ENCODE measurements at regions not wholly inside any gene's neighbourhood (a gene's known extent, or its start where the extent isn't known, plus 50 kb on each side); places are given as distances from the start of the nearest gene placed in this dataset.

GRCh38 chr9:78405461-78405860 is 108.5 kb downstream of the PSAT1 start:
- no peak overlapping the region for H3K9ac ChIP-seq
- H3F3A ChIP-seq (ENCODE audit: insufficient read depth) = no peaks in the 10 kb centered on the region
- no peaks in the 10 kb centered on the region for H3K79me2 ChIP-seq (ENCODE audit: insufficient read depth)
- H3K27ac ChIP-seq = no peak overlapping the region
- H2AFZ ChIP-seq = no peak overlapping the region
- no peaks in the 10 kb centered on the region for H3K9me2 ChIP-seq (ENCODE audit: insufficient read depth)
- no peaks in the 10 kb centered on the region for H4K20me1 ChIP-seq (ENCODE audit: insufficient read depth)
- H3K4me3 ChIP-seq = no peak overlapping the region
- H3K4me1 ChIP-seq (ENCODE audit: insufficient read depth) = no peaks in the 10 kb centered on the region
- in situ Hi-C loops (cut with MboI) = loop anchor here (25.0 kb wide), 1 partner anchor 107 kb away; no protein-coding TSS in a partner anchor
- no peak for DNase-seq
- H3K27me3 ChIP-seq (replicated peaks; ENCODE audit: insufficient read depth) = peaks cover 26% of the 10 kb centered on the region
- H3K9me3 ChIP-seq (ENCODE audit: low read depth) = no peaks in the 10 kb centered on the region
- no peak overlapping the region for H3K4me2 ChIP-seq (ENCODE audit: unreplicated experiment)
- TF ChIP-seq EZH2 (IDR thresholded peaks at IDR 0.05; ENCODE audit: insufficient read depth, poor library complexity, severe bottlenecking) = no peak
- no peak for TF ChIP-seq EZH2phosphoT487 (IDR thresholded peaks at IDR 0.05; ENCODE audit: insufficient read depth, low read depth)
- no peaks in the 10 kb centered on the region for H3K36me3 ChIP-seq (ENCODE audit: low read depth)
- WGBS, 2 experiments (ENCODE audit: low coverage in 1 of 2, low lambda C conversion rate in 2 of 2, missing lambda C conversion rate in 2 of 2) = 28 to 29% methylated on average over 3 of the region's 3 CpGs

- Histone ChIP-seq H3K9ac (no peak overlapping the region), H3K9me3 (ENCODE audit: low read depth) (no peaks in the 10 kb centered on the region), H3F3A (ENCODE audit: insufficient read depth) (no peaks in the 10 kb centered on the region), H4K20me1 (ENCODE audit: insufficient read depth) (no peaks in the 10 kb centered on the region), H3K79me2 (ENCODE audit: insufficient read depth) (no peaks in the 10 kb centered on the region), H3K4me3 (no peak overlapping the region), H3K4me1 (ENCODE audit: insufficient read depth) (no peaks in the 10 kb centered on the region), H3K27ac (no peak overlapping the region), H3K9me2 (ENCODE audit: insufficient read depth) (no peaks in the 10 kb centered on the region), H3K4me2 (ENCODE audit: unreplicated experiment) (no peak overlapping the region), H3K27me3 (replicated peaks; ENCODE audit: insufficient read depth) (peaks cover 26% of the 10 kb centered on the region), H3K36me3 (ENCODE audit: low read depth) (no peaks in the 10 kb centered on the region), H2AFZ (no peak overlapping the region)
- in situ Hi-C loops (cut with MboI) = loop anchor here (25.0 kb wide), 1 partner anchor 106 kb away; no protein-coding TSS in a partner anchor
- no peak for DNase-seq
- 42 to 46% methylated on average over 1 of the region's 1 CpG for WGBS, 2 experiments (ENCODE audit: low coverage in 1 of 2, low lambda C conversion rate in 2 of 2, missing lambda C conversion rate in 2 of 2)
- TF ChIP-seq EZH2phosphoT487 (IDR thresholded peaks at IDR 0.05; ENCODE audit: insufficient read depth, low read depth) (no peak), EZH2 (IDR thresholded peaks at IDR 0.05; ENCODE audit: insufficient read depth, poor library complexity, severe bottlenecking) (no peak)
Observed at GRCh38 chr9:78406146-78406545, 109.2 kb downstream of the PSAT1 start.

- no peak for TF ChIP-seq EZH2 (IDR thresholded peaks at IDR 0.05; ENCODE audit: insufficient read depth, poor library complexity, severe bottlenecking)
- TF ChIP-seq EZH2phosphoT487 (IDR thresholded peaks at IDR 0.05; ENCODE audit: insufficient read depth, low read depth) = no peak
- WGBS, 2 experiments (ENCODE audit: low coverage in 1 of 2, low lambda C conversion rate in 2 of 2, missing lambda C conversion rate in 2 of 2) = 52 to 54% methylated on average over 2 of the region's 2 CpGs
- H3K27ac ChIP-seq = no peak overlapping the region
- no peaks in the 10 kb centered on the region for H3K9me3 ChIP-seq (ENCODE audit: low read depth)
- H3K27me3 ChIP-seq (replicated peaks; ENCODE audit: insufficient read depth) = peaks cover 21% of the 10 kb centered on the region
- no peak overlapping the region for H3K4me3 ChIP-seq
- H3K4me2 ChIP-seq (ENCODE audit: unreplicated experiment) = no peak overlapping the region
- no peak for DNase-seq
- H3F3A ChIP-seq (ENCODE audit: insufficient read depth) = no peaks in the 10 kb centered on the region
- no peaks in the 10 kb centered on the region for H3K9me2 ChIP-seq (ENCODE audit: insufficient read depth)
- in situ Hi-C loops (cut with MboI) = loop anchor here (25.0 kb wide), 1 partner anchor 105 kb away; no protein-coding TSS in a partner anchor
- H4K20me1 ChIP-seq (ENCODE audit: insufficient read depth) = no peaks in the 10 kb centered on the region
- H2AFZ ChIP-seq = no peak overlapping the region
- H3K79me2 ChIP-seq (ENCODE audit: insufficient read depth) = no peaks in the 10 kb centered on the region
- no peaks in the 10 kb centered on the region for H3K36me3 ChIP-seq (ENCODE audit: low read depth)
- H3K9ac ChIP-seq = no peak overlapping the region
- no peaks in the 10 kb centered on the region for H3K4me1 ChIP-seq (ENCODE audit: insufficient read depth)
Observed at GRCh38 chr9:78406933-78407332, 110.0 kb downstream of the PSAT1 start.

- Histone ChIP-seq H3K4me1 (ENCODE audit: insufficient read depth) (no peaks in the 10 kb centered on the region), H3K9ac (no peak overlapping the region), H3K4me3 (no peak overlapping the region), H2AFZ (no peak overlapping the region), H3K4me2 (ENCODE audit: unreplicated experiment) (no peak overlapping the region), H3F3A (ENCODE audit: insufficient read depth) (no peaks in the 10 kb centered on the region), H3K9me3 (ENCODE audit: low read depth) (no peaks in the 10 kb centered on the region), H3K79me2 (ENCODE audit: insufficient read depth) (no peaks in the 10 kb centered on the region), H3K9me2 (ENCODE audit: insufficient read depth) (no peaks in the 10 kb centered on the region), H4K20me1 (ENCODE audit: insufficient read depth) (no peaks in the 10 kb centered on the region), H3K36me3 (ENCODE audit: low read depth) (no peaks in the 10 kb centered on the region), H3K27me3 (replicated peaks; ENCODE audit: insufficient read depth) (peaks cover 20% of the 10 kb centered on the region), H3K27ac (no peak overlapping the region)
- in situ Hi-C loops (cut with MboI) = loop anchor here (25.0 kb wide), 1 partner anchor 105 kb away; no protein-coding TSS in a partner anchor
- no peak for DNase-seq
- WGBS, 2 experiments (ENCODE audit: low coverage in 1 of 2, low lambda C conversion rate in 2 of 2, missing lambda C conversion rate in 2 of 2) = 22 to 25% methylated on average over 8 of the region's 8 CpGs
- TF ChIP-seq EZH2 (IDR thresholded peaks at IDR 0.05; ENCODE audit: insufficient read depth, poor library complexity, severe bottlenecking) = no peak
- no peak for TF ChIP-seq EZH2phosphoT487 (IDR thresholded peaks at IDR 0.05; ENCODE audit: insufficient read depth, low read depth)
Observed at GRCh38 chr9:78407636-78408312, 110.8 kb downstream of the PSAT1 start.

Measured in GM23248 (cell line).